ENCODE measurements at regions not wholly inside any gene's neighbourhood (a gene's known extent, or its start where the extent isn't known, plus 50 kb on each side); places are given as distances from the start of the nearest gene placed in this dataset.

- H3K9me3 Mint-ChIP-seq, result no peaks in the 10 kb centered on the region
- Histone ChIP-seq H3K9me3 (ENCODE audit: control insufficient read depth, low read length) (no peaks in the 10 kb centered on the region), H3K27ac (ENCODE audit: low read depth, low read length) (no peak overlapping the region), H3K36me3 (ENCODE audit: control insufficient read depth, insufficient read depth, low read length) (no peaks in the 10 kb centered on the region), H3K4me3 (ENCODE audit: low read length) (no peak overlapping the region), H3K4me1 (ENCODE audit: control insufficient read depth, insufficient read depth, low read length) (no peaks in the 10 kb centered on the region), H3K9ac (ENCODE audit: extremely low read depth, low read length, poor library complexity, severe bottlenecking) (no peak overlapping the region), H3K27me3 (ENCODE audit: control insufficient read depth, insufficient read depth, low read length, poor library complexity, severe bottlenecking) (no peaks in the 10 kb centered on the region)
- no peak for TF ChIP-seq CTCF (conservative IDR thresholded peaks at IDR 0.05)
- peaks cover 10% of the 10 kb centered on the region for H3K27me3 Mint-ChIP-seq (ENCODE audit: insufficient read depth)
- WGBS, 2 experiments (ENCODE audit: insufficient coverage in 1 of 2, insufficient read length in 1 of 2), result 96 to 100% methylated on average over 1 of the region's 2 CpGs
- H3K27ac Mint-ChIP-seq, result no peak overlapping the region
- no peak overlapping the region for H3K4me3 Mint-ChIP-seq
- H3K36me3 Mint-ChIP-seq (ENCODE audit: low read depth), result no peaks in the 10 kb centered on the region
- DNase-seq, result no peak
- peaks cover 13% of the 10 kb centered on the region for H3K4me1 Mint-ChIP-seq
These were observed 214.3 kb upstream of the CDKN3 start for GRCh38 chr14:54182419-54183045.

GRCh38 chr14:54186821-54187763 lies 209.7 kb upstream of the CDKN3 start:
- no peaks in the 10 kb centered on the region for H3K36me3 Mint-ChIP-seq (ENCODE audit: low read depth)
- peak overlapping the region; percentile 66 for H3K27ac ChIP-seq (ENCODE audit: low read depth, low read length)

More at GRCh38 chr14:54186821-54187763, 209.7 kb upstream of the CDKN3 start:
- peaks cover 2% of the 10 kb centered on the region for H3K27me3 Mint-ChIP-seq (ENCODE audit: insufficient read depth)
- Histone ChIP-seq H3K4me1 (ENCODE audit: control insufficient read depth, insufficient read depth, low read length) (peaks cover 2% of the 10 kb centered on the region), H3K9me3 (ENCODE audit: control insufficient read depth, low read length) (no peaks in the 10 kb centered on the region), H3K27me3 (ENCODE audit: control insufficient read depth, insufficient read depth, low read length, poor library complexity, severe bottlenecking) (no peaks in the 10 kb centered on the region), H3K36me3 (ENCODE audit: control insufficient read depth, insufficient read depth, low read length) (no peaks in the 10 kb centered on the region), H3K9ac (ENCODE audit: extremely low read depth, low read length, poor library complexity, severe bottlenecking) (no peak overlapping the region), H3K4me3 (ENCODE audit: low read length) (no peak overlapping the region)
- 68 to 92% methylated on average over 4 to 7 of the region's 7 CpGs for WGBS, 2 experiments (ENCODE audit: insufficient coverage in 1 of 2, insufficient read length in 1 of 2)
- peak overlapping the region; percentile 74 for H3K27ac Mint-ChIP-seq
- DNase-seq, result peak; percentile 61
- TF ChIP-seq CTCF (conservative IDR thresholded peaks at IDR 0.05), result no peak
- H3K4me1 Mint-ChIP-seq, result peaks cover 28% of the 10 kb centered on the region
- H3K4me3 Mint-ChIP-seq, result no peak overlapping the region
- no peaks in the 10 kb centered on the region for H3K9me3 Mint-ChIP-seq

Data from endodermal cell (in vitro differentiated cells).